ENCODE measurements at regions not wholly inside any gene's neighbourhood (a gene's known extent, or its start where the extent isn't known, plus 50 kb on each side); places are given as distances from the start of the nearest gene placed in this dataset.
A peak's percentile ranks its signal among the peaks of the same experiment; 100 is the strongest.

DNA sequence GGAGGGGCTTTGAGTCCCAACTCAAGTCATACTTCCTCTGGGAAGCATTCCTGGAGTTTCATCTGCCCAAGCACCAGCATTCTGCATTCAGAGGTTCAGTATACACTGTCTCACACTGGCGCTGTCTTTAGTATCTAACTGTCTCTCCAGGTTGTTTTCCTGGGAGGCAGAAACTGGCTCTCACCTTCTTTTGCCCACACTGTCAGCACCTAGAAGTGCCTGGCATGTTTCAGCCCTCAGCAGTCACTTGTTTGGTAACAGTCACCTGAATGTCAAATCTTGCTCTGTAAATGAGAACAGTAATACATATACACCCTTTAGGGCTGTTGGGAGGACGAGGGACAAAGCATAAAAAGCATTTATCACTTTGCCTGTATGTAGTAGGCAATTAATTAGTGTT lies 339.6 kb downstream of the UQCRFS1 start:
- TF ChIP-seq CTCF (IDR thresholded peaks at IDR 0.05): no peak
- Mint-ChIP-seq H3K36me3 (ENCODE audit: low read depth) (no peaks in the 10 kb centered on the region), H3K27me3 (no peaks in the 10 kb centered on the region), H3K4me3 (no peak overlapping the region), H3K4me1 (no peaks in the 10 kb centered on the region), H3K27ac (no peak overlapping the region), H3K9me3 (peaks cover 4% of the 10 kb centered on the region)
- ChIA-PET CTCF (no interaction called here), POLR2A (no interaction called here)
- ATAC-seq (ENCODE audit: low read depth): no peak
- intact Hi-C loops (cut with micrococcal nuclease): no loop called here
- no peak for DNase-seq

DNA sequence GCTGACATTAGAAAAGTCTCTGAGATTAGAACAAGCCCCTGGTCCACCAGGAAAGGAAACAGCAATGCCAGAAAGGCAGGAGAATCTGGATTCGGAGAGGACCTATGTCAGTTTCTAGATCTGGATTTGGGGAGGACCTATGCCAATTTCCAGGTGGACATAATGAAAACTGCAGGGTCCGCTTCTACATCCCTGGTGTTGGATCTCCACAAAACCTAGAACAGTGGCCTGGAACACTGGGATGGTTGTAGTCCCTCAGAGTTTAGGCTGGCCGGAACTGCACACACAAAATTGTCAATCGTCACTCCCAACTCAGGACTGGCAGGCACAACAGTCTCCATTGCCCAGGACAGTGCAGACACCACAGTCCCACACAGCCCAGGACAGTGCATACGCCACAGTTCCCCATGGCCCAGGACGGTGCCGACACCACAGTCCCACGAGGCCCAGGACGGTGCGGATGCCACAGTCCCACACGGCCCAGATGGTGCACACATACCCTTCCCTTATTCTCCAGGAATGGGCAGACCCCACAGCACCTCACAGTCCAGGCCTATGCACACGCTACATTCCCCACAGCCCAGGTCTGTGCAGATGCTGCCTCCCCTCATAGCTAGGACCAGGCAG lies 341.7 kb downstream of the UQCRFS1 start:
- no peak for TF ChIP-seq CTCF (IDR thresholded peaks at IDR 0.05)
- H3K27ac Mint-ChIP-seq: no peak overlapping the region
- H3K36me3 Mint-ChIP-seq (ENCODE audit: low read depth): no peaks in the 10 kb centered on the region
- peaks cover 6% of the 10 kb centered on the region for H3K9me3 Mint-ChIP-seq
- DNase-seq: no peak
- CTCF ChIA-PET: no interaction called here
- no peak overlapping the region for H3K4me3 Mint-ChIP-seq
- no peaks in the 10 kb centered on the region for H3K4me1 Mint-ChIP-seq
- no peaks in the 10 kb centered on the region for H3K27me3 Mint-ChIP-seq
- no peak for ATAC-seq (ENCODE audit: low read depth)
- POLR2A ChIA-PET: no interaction called here
- intact Hi-C loops (cut with micrococcal nuclease): no loop called here

- Mint-ChIP-seq H3K9me3 (peaks cover 6% of the 10 kb centered on the region), H3K27me3 (no peaks in the 10 kb centered on the region), H3K27ac (no peak overlapping the region), H3K36me3 (ENCODE audit: low read depth) (no peaks in the 10 kb centered on the region), H3K4me1 (no peaks in the 10 kb centered on the region), H3K4me3 (no peak overlapping the region)
- ATAC-seq (ENCODE audit: low read depth) (peak; percentile 68), DNase-seq (no peak)
- ChIA-PET CTCF (no interaction called here), POLR2A (no interaction called here)
- intact Hi-C loops (cut with micrococcal nuclease): no loop called here
- TF ChIP-seq CTCF (IDR thresholded peaks at IDR 0.05): no peak
Measured at GRCh38 chr19:28869459-28869858, 343.5 kb downstream of the UQCRFS1 start.

DNA sequence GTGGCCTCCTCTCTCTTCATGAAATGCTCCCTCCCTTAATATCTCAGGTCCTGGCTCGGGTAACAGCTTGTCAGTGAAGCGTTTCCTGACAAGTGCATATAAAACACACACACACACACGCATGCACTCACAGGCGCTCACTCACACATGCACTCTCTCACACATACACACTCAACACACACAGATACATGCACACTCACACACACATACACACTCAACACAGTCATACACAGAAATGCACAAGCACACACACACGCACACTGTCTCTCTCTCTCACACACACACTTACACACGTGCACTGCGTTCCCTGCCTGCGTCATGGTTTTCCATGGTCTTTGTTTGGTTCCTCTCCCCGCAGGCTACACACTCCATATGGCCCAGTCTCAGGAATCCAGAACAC lies 344.1 kb downstream of the UQCRFS1 start:
- no peak for TF ChIP-seq CTCF (IDR thresholded peaks at IDR 0.05)
- ATAC-seq (ENCODE audit: low read depth) (no peak), DNase-seq (no peak)
- intact Hi-C loops (cut with micrococcal nuclease): no loop called here
- Mint-ChIP-seq H3K27ac (no peak overlapping the region), H3K4me1 (no peaks in the 10 kb centered on the region), H3K36me3 (ENCODE audit: low read depth) (no peaks in the 10 kb centered on the region), H3K27me3 (no peaks in the 10 kb centered on the region), H3K9me3 (peaks cover 6% of the 10 kb centered on the region), H3K4me3 (no peak overlapping the region)
- POLR2A ChIA-PET: no interaction called here
- CTCF ChIA-PET: no interaction called here

GRCh38 chr19:28867978-28868377 lies 345.0 kb downstream of the UQCRFS1 start:
- ATAC-seq (ENCODE audit: low read depth): no peak
- no peaks in the 10 kb centered on the region for H3K4me1 Mint-ChIP-seq
- H3K4me3 Mint-ChIP-seq: no peak overlapping the region
- no peaks in the 10 kb centered on the region for H3K36me3 Mint-ChIP-seq (ENCODE audit: low read depth)
- ChIA-PET POLR2A (no interaction called here), CTCF (no interaction called here)
- H3K27ac Mint-ChIP-seq: no peak overlapping the region
- peaks cover 6% of the 10 kb centered on the region for H3K9me3 Mint-ChIP-seq
- H3K27me3 Mint-ChIP-seq: no peaks in the 10 kb centered on the region
- intact Hi-C loops (cut with micrococcal nuclease): no loop called here
- TF ChIP-seq CTCF (IDR thresholded peaks at IDR 0.05): no peak
- DNase-seq: no peak
